Left renal cortex interstitium (tissue), 4 donors: ENCODE measurements at regions not wholly inside any gene's neighbourhood (a gene's known extent, or its start where the extent isn't known, plus 50 kb on each side); places are given as distances from the start of the nearest gene placed in this dataset.

Source experiments
- DNase-seq, 4 donors: peaks; one replicate each; pipeline ENCODE4 v3.0.0-alpha.2; 2013; ENCODE audit warnings: low read depth in 4 of 4, low spot score in 2 of 4, missing footprints in 1 of 4

DNA sequence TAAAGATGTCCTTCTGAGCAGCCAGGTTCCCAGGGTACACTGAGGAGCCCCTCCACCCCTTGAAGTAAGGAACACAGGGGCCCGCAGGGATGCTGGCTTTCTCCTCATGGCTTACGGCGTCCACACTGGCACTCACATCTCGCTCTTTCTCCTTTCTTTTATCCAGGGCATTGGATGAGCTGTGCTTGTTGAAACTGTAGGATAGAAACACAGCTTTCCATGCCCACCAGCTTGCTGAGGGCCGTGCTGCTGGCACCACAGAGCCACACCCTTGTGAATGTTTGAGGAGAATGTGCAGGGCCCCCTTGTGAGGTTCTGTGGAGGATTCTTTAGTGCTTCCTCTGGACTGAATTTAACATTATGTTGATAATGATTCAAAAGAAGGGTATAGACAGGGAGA is 51.7 kb upstream of the B3GAT1 start:
- no peak for DNase-seq
